MCF 10A (cell line): ENCODE measurements at regions not wholly inside any gene's neighbourhood (a gene's known extent, or its start where the extent isn't known, plus 50 kb on each side); places are given as distances from the start of the nearest gene placed in this dataset.

Experiments used
- BruUV-seq: library from RNA; stranded (reverse); fragments of 400-500 nt; replicated peaks from 2 replicates; lab custom pipeline; 2021; lab: Mats Ljungman, UMichigan
- CTCF ChIA-PET: fragments of 300-600 bp; sonication (Branson Sonifier 250); formaldehyde crosslinking; extraction: SDS; loops from one replicate; lab custom pipeline; 2021; ENCODE audit warnings: antibody characterized with exemption, inconsistent platforms; lab: Yijun Ruan, JAX
- POLR2A ChIA-PET: fragments of 300-600, 350-650 bp; sonication (Branson Sonifier 250); formaldehyde crosslinking; extraction: SDS; loops from one replicate; lab custom pipeline; 2020; ENCODE audit warnings: antibody characterized with exemption, inconsistent platforms; lab: Yijun Ruan, JAX
- DNase-seq: peaks from one replicate; pipeline ENCODE4 v3.0.0-alpha.2; 2018; ENCODE audit not compliant: unreplicated experiment
- H3K27ac Mint-ChIP-seq: one replicate; pipeline ENCODE4 v1.8.0; 2022; ENCODE audit warnings: mild to moderate bottlenecking, low read depth, mixed read lengths; ENCODE audit not compliant: unreplicated experiment
- H3K27me3 Mint-ChIP-seq: one replicate; pipeline ENCODE4 v1.8.0; 2022; ENCODE audit warnings: mixed read lengths; ENCODE audit not compliant: insufficient read depth, unreplicated experiment
- H3K36me3 Mint-ChIP-seq: one replicate; pipeline ENCODE4 v1.8.0; 2022; ENCODE audit warnings: mild to moderate bottlenecking, moderate library complexity, mixed read lengths; ENCODE audit not compliant: insufficient read depth, unreplicated experiment
- H3K4me1 Mint-ChIP-seq: one replicate; pipeline ENCODE4 v1.8.0; 2022; ENCODE audit warnings: mixed read lengths; ENCODE audit not compliant: insufficient read depth, unreplicated experiment
- H3K4me3 Mint-ChIP-seq: one replicate; pipeline ENCODE4 v1.8.0; 2022; ENCODE audit warnings: mild to moderate bottlenecking, moderate library complexity, mixed read lengths; ENCODE audit not compliant: unreplicated experiment
- H3K9me3 Mint-ChIP-seq: one replicate; pipeline ENCODE4 v1.8.0; 2022; ENCODE audit warnings: mixed read lengths; ENCODE audit not compliant: unreplicated experiment
- CTCF ChIP-seq: fragments of 200-600 bp; IDR thresholded peaks from one replicate; pipeline ENCODE4 v1.8.0; 2022; ENCODE audit warnings: antibody characterized with exemption, mild to moderate bottlenecking; ENCODE audit not compliant: unreplicated experiment
- intact Hi-C: fragments of 100-400 bp; cut with micrococcal nuclease; formaldehyde crosslinking; loops from 2 replicates; pipeline ENCODE4 v1.14.1; 2022

- no peaks in the 10 kb centered on the region for H3K27me3 Mint-ChIP-seq
- no peak for TF ChIP-seq CTCF
- no peak for DNase-seq
- no peaks in the 10 kb centered on the region for H3K9me3 Mint-ChIP-seq
- no peaks in the 10 kb centered on the region for H3K36me3 Mint-ChIP-seq
- CTCF ChIA-PET: no interaction called here
- no peak overlapping the region for H3K4me3 Mint-ChIP-seq
- no TSS peak for BruUV-seq
- intact Hi-C loops: no loop called here
- no peak overlapping the region for H3K27ac Mint-ChIP-seq
- POLR2A ChIA-PET: no interaction called here
- H3K4me1 Mint-ChIP-seq: no peaks in the 10 kb centered on the region
These were observed 381.1 kb upstream of the CNTN4 start for GRCh38 chr3:1717524-1717923.

GRCh38 chr3:1723726-1724125 is 374.9 kb upstream of the CNTN4 start:
- ChIA-PET POLR2A (no interaction called here), CTCF (interaction anchor here (1.1 kb wide), 1 partner anchor 285 kb away, joined by 4 read pairs; no protein-coding TSS in a partner anchor)
- Mint-ChIP-seq H3K27me3 (no peaks in the 10 kb centered on the region), H3K36me3 (no peaks in the 10 kb centered on the region), H3K9me3 (no peaks in the 10 kb centered on the region), H3K4me1 (peaks cover 10% of the 10 kb centered on the region), H3K4me3 (no peak overlapping the region), H3K27ac (peak overlapping the region; percentile 52)
- BruUV-seq: no TSS peak
- no peak for TF ChIP-seq CTCF
- intact Hi-C loops: no loop called here
- DNase-seq: no peak

GRCh38 chr3:1726741-1727140 is 371.9 kb upstream of the CNTN4 start:
- DNase-seq: no peak
- BruUV-seq: no TSS peak
- CTCF ChIA-PET: no interaction called here
- intact Hi-C loops: no loop called here
- H3K27me3 Mint-ChIP-seq: no peaks in the 10 kb centered on the region
- POLR2A ChIA-PET: no interaction called here
- no peak overlapping the region for H3K4me3 Mint-ChIP-seq
- no peak overlapping the region for H3K27ac Mint-ChIP-seq
- H3K4me1 Mint-ChIP-seq: peaks cover 10% of the 10 kb centered on the region
- H3K36me3 Mint-ChIP-seq: no peaks in the 10 kb centered on the region
- peaks cover 10% of the 10 kb centered on the region for H3K9me3 Mint-ChIP-seq
- TF ChIP-seq CTCF: no peak

GRCh38 chr3:1727242-1727641 is 371.4 kb upstream of the CNTN4 start:
- no peak for TF ChIP-seq CTCF
- no peak overlapping the region for H3K27ac Mint-ChIP-seq
- BruUV-seq: no TSS peak
- no peak overlapping the region for H3K4me3 Mint-ChIP-seq
- CTCF ChIA-PET: interaction anchor here (0.8 kb wide), 1 partner anchor 11 kb away, joined by 3 read pairs; no protein-coding TSS in a partner anchor
- peaks cover 10% of the 10 kb centered on the region for H3K4me1 Mint-ChIP-seq
- POLR2A ChIA-PET: no interaction called here
- no peak for DNase-seq
- H3K9me3 Mint-ChIP-seq: peaks cover 10% of the 10 kb centered on the region
- H3K27me3 Mint-ChIP-seq: no peaks in the 10 kb centered on the region
- intact Hi-C loops: no loop called here
- no peaks in the 10 kb centered on the region for H3K36me3 Mint-ChIP-seq
